GM19397 (cell line): ENCODE measurements at regions not wholly inside any gene's neighbourhood (a gene's known extent, or its start where the extent isn't known, plus 50 kb on each side); places are given as distances from the start of the nearest gene placed in this dataset.

Experiments
- ATAC-seq: cut with Tn5 transposase; IDR thresholded peaks from one replicate; pipeline ENCODE4 v1.9.1; 2021; ENCODE audit warnings: mild to moderate bottlenecking, moderate library complexity; ENCODE audit not compliant: unreplicated experiment

DNA sequence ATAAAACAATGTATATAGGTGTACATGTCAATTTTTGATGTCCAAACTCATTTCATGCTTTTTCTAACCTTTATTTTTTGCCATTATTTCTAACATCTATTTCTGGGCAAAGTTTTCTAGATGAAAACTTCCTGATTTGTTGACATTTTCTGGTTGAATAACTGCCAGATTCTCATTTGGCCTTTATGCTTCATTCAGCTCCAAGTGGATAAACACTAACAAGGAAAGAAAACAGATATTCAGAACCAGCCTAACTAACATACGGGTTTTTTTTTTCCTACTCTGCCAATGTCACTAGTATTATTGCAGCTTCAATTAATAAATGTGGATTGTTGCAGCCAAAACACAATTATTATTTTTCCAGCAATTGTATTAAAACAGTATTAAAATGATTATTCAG is 50.9 kb upstream of the RAP1GDS1 start:
- ATAC-seq = no peak

DNA sequence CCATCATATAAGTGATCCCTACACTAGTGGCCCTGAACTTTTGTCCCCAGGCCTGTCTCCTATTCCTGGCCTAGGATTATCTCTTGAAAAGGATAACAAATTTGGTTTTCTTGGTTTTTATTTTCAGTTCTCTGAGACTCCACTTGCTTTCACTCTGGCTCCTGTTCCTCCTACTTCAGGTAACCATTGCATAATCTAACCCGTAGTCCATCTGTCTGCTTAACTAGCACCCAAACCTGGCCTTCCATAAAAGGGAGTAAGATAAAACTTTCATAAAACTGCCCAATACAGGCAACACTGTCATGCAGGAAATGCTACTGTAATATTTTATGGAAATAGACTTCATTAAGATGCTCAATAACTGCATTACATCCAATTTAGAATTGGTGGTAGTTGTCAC is 52.1 kb upstream of the RAP1GDS1 start:
- ATAC-seq = no peak

DNA sequence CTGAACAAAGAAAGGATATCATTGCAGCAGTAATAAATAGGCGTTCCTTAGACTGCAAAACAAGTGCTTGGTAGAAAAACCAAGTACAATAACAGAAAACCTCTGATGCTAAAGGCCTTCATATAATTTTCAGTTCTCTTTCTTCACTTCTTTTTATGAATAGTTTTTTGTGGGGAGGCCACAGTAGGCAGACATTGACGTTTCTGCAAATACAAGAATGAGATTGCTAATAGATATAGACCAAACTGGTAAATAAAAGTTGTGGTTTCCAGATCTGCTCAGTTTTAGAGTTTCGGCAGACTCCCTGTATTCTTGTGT is 57.0 kb upstream of the RAP1GDS1 start:
- peak; percentile 50 for ATAC-seq

DNA sequence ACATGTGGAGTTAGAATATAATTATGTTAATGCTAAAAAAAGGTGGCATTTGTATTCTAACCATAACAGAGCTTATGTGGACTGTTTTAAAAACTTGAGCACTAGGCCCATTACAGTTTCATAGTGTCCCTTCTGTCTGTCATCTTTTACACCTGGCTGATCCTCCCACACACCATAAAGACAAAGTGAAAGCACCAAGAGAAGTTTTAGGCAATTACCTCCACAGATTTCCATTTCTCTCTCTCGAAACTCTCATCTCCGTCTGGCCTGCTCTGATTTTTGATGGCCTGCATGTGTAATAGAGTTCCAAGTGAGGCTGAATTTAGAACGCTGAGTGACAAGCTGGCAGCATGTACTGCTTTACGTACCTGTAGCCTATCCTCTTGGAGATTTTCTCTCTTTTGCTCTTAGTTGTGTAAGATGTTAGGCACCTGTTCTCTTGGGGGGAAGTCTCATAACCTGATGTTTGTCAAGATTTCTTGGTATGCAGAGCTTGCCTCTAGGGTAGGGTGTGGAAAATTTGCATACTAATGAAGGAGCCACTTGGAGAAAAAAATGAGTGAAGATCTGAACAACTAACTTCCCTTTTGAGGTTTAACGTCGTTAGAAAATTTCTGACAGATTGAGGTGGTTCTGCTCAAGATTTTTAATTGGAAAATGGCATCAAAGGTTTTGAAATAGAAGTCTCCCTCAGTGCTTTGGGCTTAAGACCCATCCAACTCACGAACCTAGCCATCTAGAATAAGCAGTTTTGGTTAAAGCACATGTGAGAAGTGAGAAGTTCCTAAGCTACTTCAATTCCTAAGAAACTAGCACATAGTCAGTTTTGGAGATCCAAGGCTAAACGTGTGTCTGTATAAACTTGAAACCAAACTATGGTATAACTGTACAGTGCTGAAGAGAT is 57.6 kb upstream of the RAP1GDS1 start:
- ATAC-seq = peak; percentile 70

DNA sequence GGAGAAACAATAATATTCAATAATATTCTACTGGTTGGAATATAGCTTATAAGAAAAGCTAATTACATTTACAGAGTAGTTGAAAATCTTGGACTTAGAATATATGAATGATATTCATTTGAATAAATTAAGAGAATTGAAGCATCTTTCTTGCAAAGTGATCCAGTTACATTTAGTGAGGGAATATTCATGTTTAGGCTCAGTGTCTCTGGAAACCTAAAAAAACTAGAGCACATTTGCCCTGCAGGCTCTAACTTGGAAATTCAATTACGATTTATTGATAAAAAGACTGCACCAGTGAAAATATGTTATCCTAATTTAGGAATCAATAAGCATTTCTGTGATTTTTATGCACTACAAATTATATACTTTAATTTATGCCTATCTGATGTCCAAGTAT is 58.3 kb upstream of the RAP1GDS1 start:
- ATAC-seq = no peak

DNA sequence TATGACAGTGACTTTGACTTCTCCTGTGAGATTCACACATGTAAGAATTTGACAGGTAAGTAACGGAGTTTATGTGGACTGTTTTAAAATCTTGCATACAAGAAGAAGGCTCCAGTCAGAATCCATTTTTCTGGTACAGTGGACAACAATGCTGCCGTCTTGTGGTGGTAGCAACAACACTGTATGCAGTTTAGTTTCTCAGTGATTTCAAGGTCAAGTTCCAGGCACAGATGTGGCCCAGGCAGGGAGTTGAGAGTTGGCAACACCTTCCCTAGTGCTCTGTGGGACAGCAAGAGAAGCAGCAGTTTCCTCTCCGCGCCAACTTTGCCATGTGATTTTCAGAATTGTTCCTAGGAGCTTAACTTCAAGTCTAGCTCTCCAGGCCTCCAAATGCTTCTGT is 56.0 kb upstream of the STPG2 start:
- ATAC-seq = no peak

DNA sequence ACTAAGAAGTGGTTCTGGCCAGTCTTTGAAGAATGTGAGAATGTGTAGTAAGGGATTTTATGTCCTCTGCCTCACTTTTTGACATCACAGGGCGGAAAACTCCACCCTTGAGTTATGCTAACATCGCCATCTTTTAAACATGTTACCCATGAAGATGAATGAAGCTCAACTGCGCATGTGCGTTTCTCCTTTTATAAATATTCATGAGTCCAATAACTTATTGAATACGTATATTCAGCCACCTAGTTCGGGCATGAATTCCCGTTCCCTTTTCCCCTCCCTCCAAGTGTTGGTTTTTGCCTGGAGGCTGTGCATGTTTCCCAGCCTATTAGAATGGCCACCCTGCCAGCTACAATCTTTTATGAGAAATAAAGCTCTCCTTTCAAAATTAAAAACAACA is 51.7 kb upstream of the STPG2 start:
- no peak for ATAC-seq

DNA sequence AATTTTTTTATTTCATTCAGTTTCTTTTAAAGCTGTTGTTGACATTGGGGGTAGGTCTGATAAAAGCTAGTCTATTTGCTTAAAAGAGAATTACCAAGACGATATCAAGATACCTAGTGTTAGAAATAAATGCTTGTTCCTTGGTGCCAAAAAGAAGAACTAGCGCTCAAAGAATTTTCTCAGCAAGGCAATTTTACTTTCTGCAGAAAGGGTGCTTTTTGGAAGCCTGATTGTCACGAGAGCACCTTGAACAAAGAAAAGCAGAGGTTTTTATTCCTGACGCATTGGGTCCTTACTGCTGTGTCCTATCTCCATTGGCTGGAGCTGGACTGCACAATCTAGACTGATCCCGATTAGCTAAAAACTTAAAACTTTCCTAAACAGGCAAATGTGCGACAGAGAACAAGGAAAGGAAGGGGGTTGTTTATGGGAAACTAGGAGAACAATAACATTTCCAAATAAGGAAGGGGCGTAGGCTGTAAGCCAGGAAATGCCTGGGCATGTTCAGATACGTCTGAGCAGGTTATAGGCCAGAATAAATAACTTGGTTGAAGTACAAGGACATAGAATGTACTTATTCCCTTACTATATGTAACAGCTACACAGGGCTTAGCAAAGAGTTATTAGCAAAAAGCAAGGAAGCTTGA is 50.3 kb upstream of the STPG2 start:
- no peak for ATAC-seq
